ENCODE measurements at regions not wholly inside any gene's neighbourhood (a gene's known extent, or its start where the extent isn't known, plus 50 kb on each side); places are given as distances from the start of the nearest gene placed in this dataset.

DNA sequence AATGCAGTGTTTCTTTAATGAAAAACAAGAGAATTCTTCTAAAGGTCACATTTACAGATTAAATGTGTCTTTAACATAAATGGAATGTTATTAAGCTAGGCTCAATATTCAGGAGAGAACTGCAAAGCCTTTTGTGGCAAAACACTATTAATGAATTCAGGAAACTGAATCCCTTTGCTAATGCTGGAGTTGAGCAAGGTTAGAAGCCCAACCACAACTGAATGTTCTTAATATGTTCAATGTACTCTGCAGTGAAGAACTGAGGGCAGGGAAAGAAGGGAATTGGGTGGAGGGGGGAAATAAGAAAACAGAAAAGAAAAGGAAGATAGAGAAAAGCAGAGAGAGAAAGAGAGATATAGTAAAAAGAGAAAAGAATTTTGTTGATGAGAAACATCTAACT, 276.7 kb upstream of the TMEM161B start:
- Mint-ChIP-seq H3K4me3 (no peak overlapping the region), H3K27ac (no peak overlapping the region), H3K27me3 (peaks cover 11 to 21% of the 10 kb centered on the region in 2 donors), H3K36me3 (no peaks in the 10 kb centered on the region), H3K4me1 (ENCODE audit: low read depth in 2 of 2) (no peaks in the 10 kb centered on the region), H3K9me3 (no peaks in the 10 kb centered on the region)
- DNase-seq (ENCODE audit: low spot score) (no peak), ATAC-seq (no peak)

DNA sequence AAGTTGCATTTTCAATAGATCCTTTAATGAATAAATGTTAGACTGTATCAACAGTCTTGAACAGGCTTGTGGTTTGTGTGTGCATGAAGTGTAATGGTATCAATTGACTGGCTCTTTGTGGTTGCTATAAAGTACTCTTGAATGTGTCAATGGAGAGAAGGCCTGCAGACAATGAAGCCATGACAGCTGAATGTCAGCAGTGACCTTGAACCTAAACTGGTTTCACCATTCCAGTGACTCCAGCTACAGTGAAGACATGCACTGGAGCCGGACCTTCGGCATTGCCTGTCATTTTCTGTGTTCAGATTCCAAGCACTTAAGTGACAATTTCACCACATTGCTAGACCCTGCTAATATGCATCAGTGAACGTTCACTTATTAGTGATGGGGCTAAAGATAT, 276.0 kb upstream of the TMEM161B start:
- H3K36me3 Mint-ChIP-seq: no peaks in the 10 kb centered on the region
- no peak overlapping the region for H3K4me3 Mint-ChIP-seq
- H3K9me3 Mint-ChIP-seq: no peaks in the 10 kb centered on the region
- no peak for DNase-seq (ENCODE audit: low spot score)
- H3K27ac Mint-ChIP-seq: no peak overlapping the region
- no peaks in the 10 kb centered on the region for H3K4me1 Mint-ChIP-seq (ENCODE audit: low read depth in 2 of 2)
- no peak for ATAC-seq
- peaks cover 12 to 21% of the 10 kb centered on the region in 2 donors for H3K27me3 Mint-ChIP-seq

DNA sequence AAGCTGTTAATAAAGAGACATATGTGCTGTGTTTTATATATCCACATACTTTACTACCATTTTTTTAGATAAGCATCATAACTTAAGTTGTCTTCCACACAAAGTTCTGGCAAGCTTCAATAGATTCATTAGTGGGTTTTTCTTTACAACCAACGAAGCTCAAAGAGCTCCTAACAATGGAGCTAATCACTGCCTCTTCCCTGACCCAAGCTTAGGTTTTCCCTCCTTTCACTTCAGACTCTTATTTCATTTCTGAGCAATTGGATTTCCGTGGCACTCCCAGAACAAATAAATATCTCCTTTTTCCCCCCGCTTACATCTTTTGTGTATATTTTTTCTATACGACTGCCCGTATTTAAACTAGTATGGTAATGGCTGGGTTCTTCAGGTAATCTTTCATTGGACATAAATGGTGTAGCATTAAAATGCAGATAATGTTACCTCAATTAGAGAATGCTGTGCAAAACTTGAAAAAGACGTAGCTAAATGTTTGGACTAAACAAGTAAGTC, 275.5 kb upstream of the TMEM161B start:
- H3K4me3 Mint-ChIP-seq: no peak overlapping the region
- DNase-seq (ENCODE audit: low spot score) (no peak), ATAC-seq (no peak)
- no peaks in the 10 kb centered on the region for H3K4me1 Mint-ChIP-seq (ENCODE audit: low read depth in 2 of 2)
- H3K27me3 Mint-ChIP-seq: peaks cover 16 to 22% of the 10 kb centered on the region in 2 donors
- H3K36me3 Mint-ChIP-seq: no peaks in the 10 kb centered on the region
- no peak overlapping the region for H3K27ac Mint-ChIP-seq
- no peaks in the 10 kb centered on the region for H3K9me3 Mint-ChIP-seq

GRCh38 chr5:88542786-88543185, 274.1 kb upstream of the TMEM161B start:
- Mint-ChIP-seq H3K36me3 (no peaks in the 10 kb centered on the region), H3K9me3 (no peaks in the 10 kb centered on the region), H3K4me3 (no peak overlapping the region), H3K27me3 (peaks cover 25 to 31% of the 10 kb centered on the region in 2 donors), H3K4me1 (ENCODE audit: low read depth in 2 of 2) (no peaks in the 10 kb centered on the region), H3K27ac (no peak overlapping the region)
- ATAC-seq (no peak), DNase-seq (ENCODE audit: low spot score) (no peak)

DNA sequence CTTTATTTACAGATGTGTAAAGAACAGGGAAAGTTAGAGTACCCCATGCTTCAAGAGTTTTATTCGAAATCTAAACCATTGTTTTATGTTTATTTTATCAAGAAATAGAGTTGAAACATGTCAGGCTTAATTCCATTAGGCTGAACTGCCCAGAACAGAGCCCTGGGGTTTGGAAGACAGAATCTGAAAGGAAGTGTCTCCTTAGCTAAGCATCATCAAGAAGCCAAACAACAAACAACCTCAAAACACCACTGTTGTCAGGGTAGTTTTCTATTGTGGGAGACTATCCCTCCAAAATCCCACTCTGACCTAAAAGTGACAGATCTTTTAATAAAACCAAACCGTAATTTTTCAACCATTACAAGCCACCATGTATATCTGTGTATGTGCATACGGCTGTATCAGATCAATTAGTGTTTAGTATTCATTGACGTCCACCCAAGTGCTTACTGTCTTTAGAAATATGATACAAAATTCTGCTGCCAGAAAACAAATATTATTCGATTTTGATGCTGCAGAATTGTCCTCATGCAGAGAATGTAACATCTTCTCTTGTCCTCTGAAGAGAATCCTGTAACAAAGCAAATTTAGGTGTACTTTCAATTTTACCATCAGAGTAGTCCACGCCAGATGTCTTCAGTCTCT, 271.9 kb upstream of the TMEM161B start:
- Mint-ChIP-seq H3K4me1 (ENCODE audit: low read depth in 2 of 2) (no peaks in the 10 kb centered on the region), H3K27me3 (peaks cover 29 to 42% of the 10 kb centered on the region in 2 donors), H3K27ac (no peak overlapping the region), H3K4me3 (no peak overlapping the region), H3K36me3 (no peaks in the 10 kb centered on the region), H3K9me3 (no peaks in the 10 kb centered on the region)
- ATAC-seq: no peak
- no peak for DNase-seq (ENCODE audit: low spot score)

- Mint-ChIP-seq H3K27me3 (peaks cover 25 to 35% of the 10 kb centered on the region in 2 donors), H3K9me3 (no peaks in the 10 kb centered on the region), H3K4me3 (no peak overlapping the region), H3K27ac (no peak overlapping the region), H3K4me1 (ENCODE audit: low read depth in 2 of 2) (no peaks in the 10 kb centered on the region), H3K36me3 (no peaks in the 10 kb centered on the region)
- DNase-seq (ENCODE audit: low spot score) (no peak), ATAC-seq (no peak)
Observed at GRCh38 chr5:88539693-88540365, 271.2 kb upstream of the TMEM161B start.

- H3K9me3 Mint-ChIP-seq: no peaks in the 10 kb centered on the region
- DNase-seq (ENCODE audit: low spot score): no peak
- H3K27me3 Mint-ChIP-seq: peaks cover 21 to 38% of the 10 kb centered on the region in 2 donors
- ATAC-seq: no peak
- no peak overlapping the region for H3K4me3 Mint-ChIP-seq
- peaks cover under 1% of the 10 kb centered on the region for H3K36me3 Mint-ChIP-seq
- no peaks in the 10 kb centered on the region for H3K4me1 Mint-ChIP-seq (ENCODE audit: low read depth in 2 of 2)
- no peak overlapping the region for H3K27ac Mint-ChIP-seq
Observed at GRCh38 chr5:88539026-88539425, 270.4 kb upstream of the TMEM161B start.

- ATAC-seq: no peak
- H3K4me1 Mint-ChIP-seq (ENCODE audit: low read depth in 2 of 2): no peaks in the 10 kb centered on the region
Observed at GRCh38 chr5:88536146-88536545, 267.5 kb upstream of the TMEM161B start.

DNA sequence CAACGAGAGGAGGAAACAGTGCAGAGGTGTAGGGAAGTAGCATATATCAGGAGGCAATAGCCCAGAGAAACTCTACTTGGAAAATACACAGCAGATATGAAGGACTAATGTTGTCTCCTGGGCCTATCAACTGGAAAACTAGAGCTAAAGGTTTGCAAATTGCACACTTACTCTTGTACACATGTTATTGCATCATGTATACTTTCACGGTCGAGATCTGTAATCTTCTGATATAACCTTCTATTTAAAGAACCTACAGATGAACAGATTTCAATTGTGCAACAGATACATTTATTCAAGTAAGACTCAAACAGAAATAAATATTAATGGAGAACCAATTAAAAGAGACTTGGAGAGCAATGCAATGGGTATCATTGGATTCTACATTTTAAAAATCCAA, 256.3 kb upstream of the TMEM161B start:
- H3K27me3 Mint-ChIP-seq: peaks cover 25 to 29% of the 10 kb centered on the region in 2 donors
- H3K27ac Mint-ChIP-seq: no peak overlapping the region
- H3K4me1 Mint-ChIP-seq (ENCODE audit: low read depth in 2 of 2): no peaks in the 10 kb centered on the region
- DNase-seq (ENCODE audit: low spot score): no peak
- H3K36me3 Mint-ChIP-seq: no peaks in the 10 kb centered on the region
- H3K9me3 Mint-ChIP-seq: peaks cover 4% of the 10 kb centered on the region
- ATAC-seq: no peak
- no peak overlapping the region for H3K4me3 Mint-ChIP-seq

More at GRCh38 chr5:88536146-88536545, 267.5 kb upstream of the TMEM161B start:
- Mint-ChIP-seq H3K9me3 (no peaks in the 10 kb centered on the region), H3K27me3 (peaks cover 35 to 55% of the 10 kb centered on the region in 2 donors), H3K4me3 (no peak overlapping the region), H3K36me3 (peaks cover 4% of the 10 kb centered on the region), H3K27ac (no peak overlapping the region)
- DNase-seq (ENCODE audit: low spot score): no peak

DNA sequence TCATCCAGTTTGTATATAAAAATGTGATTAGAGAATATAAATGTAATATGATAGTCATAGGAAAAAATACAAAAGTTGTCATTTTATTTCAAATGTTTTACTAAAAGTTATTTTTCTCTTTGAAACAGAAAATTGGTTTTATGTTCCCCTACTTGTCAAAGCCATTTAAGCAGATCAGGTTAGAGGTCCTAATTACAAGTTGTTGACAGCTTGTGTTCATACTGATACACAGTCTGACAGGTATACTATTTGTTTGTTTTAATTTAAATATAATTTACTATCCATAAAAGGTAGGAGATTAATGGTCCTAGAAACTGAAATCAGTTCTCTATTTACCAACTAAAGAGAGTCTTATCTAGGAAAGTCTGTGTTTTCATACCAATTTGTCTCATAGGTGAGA, 250.4 kb upstream of the TMEM161B start:
- H3K27ac Mint-ChIP-seq: no peak overlapping the region
- H3K4me1 Mint-ChIP-seq (ENCODE audit: low read depth in 2 of 2): no peaks in the 10 kb centered on the region
- peaks cover 37 to 47% of the 10 kb centered on the region in 2 donors for H3K27me3 Mint-ChIP-seq
- no peaks in the 10 kb centered on the region for H3K9me3 Mint-ChIP-seq
- no peak for ATAC-seq
- no peaks in the 10 kb centered on the region for H3K36me3 Mint-ChIP-seq
- no peak overlapping the region for H3K4me3 Mint-ChIP-seq
- DNase-seq (ENCODE audit: low spot score): no peak

DNA sequence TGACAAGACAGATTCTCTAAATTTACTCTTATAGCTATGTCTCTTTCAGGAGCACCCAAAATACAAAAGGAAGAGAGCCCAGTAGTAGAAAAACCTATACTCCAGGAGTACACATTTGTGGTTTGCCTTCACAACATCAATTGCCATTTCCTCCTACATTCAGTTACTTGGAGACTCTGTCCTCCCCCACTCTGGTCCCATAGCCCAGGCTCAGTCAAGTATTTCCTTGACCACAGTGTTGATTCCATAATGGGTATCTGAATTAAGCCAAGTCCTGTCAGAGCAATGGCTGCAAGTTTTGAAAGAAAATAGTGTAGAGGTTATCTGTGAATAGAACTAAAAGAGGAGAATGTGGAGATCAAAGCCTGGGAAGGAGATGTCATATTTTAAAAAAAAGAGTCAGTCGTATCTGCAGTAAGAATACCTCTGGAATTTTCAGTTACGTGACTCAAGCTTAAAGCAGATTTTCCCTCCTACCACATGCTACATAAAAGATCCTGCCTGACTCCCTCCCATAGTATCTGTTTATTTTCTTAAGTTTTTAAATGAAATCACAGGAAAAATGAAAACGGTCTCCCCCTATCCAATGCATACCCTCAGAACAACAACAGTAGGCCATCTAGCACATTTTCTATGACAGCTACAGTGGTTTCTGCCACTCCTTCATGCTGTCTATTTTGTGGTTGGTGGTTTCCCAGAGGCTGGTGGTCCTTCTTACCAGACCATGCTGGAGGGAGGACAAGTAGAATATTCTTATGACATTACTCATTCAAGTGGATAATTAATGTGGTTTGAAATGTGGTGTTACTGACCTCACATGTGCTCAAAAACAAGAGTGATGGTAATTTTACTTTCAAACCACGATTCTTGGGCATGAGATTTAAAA, 249.7 kb upstream of the TMEM161B start:
- ATAC-seq: no peak
- H3K27ac Mint-ChIP-seq: no peak overlapping the region

GRCh38 chr5:88515881-88516819, 247.5 kb upstream of the TMEM161B start:
- Mint-ChIP-seq H3K4me1 (ENCODE audit: low read depth in 2 of 2) (no peaks in the 10 kb centered on the region), H3K27me3 (peaks cover 40 to 52% of the 10 kb centered on the region in 2 donors), H3K36me3 (no peaks in the 10 kb centered on the region), H3K4me3 (no peak overlapping the region), H3K9me3 (no peaks in the 10 kb centered on the region), H3K27ac (no peak overlapping the region)
- DNase-seq (ENCODE audit: low spot score) (no peak), ATAC-seq (no peak)

More for the DNA sequence above, 249.7 kb upstream of the TMEM161B start:
- H3K9me3 Mint-ChIP-seq: no peaks in the 10 kb centered on the region
- H3K27me3 Mint-ChIP-seq: peaks cover 43 to 53% of the 10 kb centered on the region in 2 donors
- no peaks in the 10 kb centered on the region for H3K36me3 Mint-ChIP-seq
- no peak overlapping the region for H3K4me3 Mint-ChIP-seq
- DNase-seq (ENCODE audit: low spot score): no peak
- H3K4me1 Mint-ChIP-seq (ENCODE audit: low read depth in 2 of 2): no peaks in the 10 kb centered on the region

- no peak overlapping the region for H3K4me3 Mint-ChIP-seq
- no peak for ATAC-seq
- peaks cover 38 to 45% of the 10 kb centered on the region in 2 donors for H3K27me3 Mint-ChIP-seq
- no peaks in the 10 kb centered on the region for H3K4me1 Mint-ChIP-seq (ENCODE audit: low read depth in 2 of 2)
- H3K27ac Mint-ChIP-seq: no peak overlapping the region
- H3K9me3 Mint-ChIP-seq: no peaks in the 10 kb centered on the region
- no peaks in the 10 kb centered on the region for H3K36me3 Mint-ChIP-seq
- DNase-seq (ENCODE audit: low spot score): no peak
Observed at GRCh38 chr5:88515068-88515467, 246.4 kb upstream of the TMEM161B start.

Data from natural killer cell treated with Interleukin-12 subunit alpha and Interleukin-12 subunit beta and Interleukin-15 and Interleukin-18, amount 100 ng/mL, for 72 hours (primary cell).